ENCODE measurements at regions not wholly inside any gene's neighbourhood (a gene's known extent, or its start where the extent isn't known, plus 50 kb on each side); places are given as distances from the start of the nearest gene placed in this dataset.
A peak's percentile ranks its signal among the peaks of the same experiment; 100 is the strongest.
"Not testable (repeated sequence)": the region's sequence is repeated elsewhere in the genome, so short reads cannot be mapped to it uniquely, and the experiment has no call there.

DNA sequence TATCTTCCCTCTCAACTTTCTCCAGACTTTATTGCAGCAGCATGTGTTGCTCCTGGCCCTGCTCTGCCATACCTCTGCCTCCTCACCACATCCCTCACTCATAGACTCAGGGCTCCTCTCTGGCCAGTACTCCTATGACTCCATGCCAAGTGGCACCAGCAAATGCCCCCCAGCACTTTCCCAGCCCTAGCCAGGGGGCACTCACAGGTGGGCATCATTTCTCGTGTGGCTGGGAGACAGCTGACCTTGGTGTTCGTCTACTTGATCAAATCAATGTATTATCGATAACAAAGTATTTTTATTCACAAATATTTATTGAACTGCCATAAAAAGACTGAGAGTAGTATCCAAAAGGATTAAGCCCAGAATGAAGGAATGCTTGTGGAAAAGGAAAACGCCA, 418.2 kb downstream of the FAM72C start:
- intact Hi-C loops (cut with DNase I), result no loop called here
- DNase-seq (no peak), ATAC-seq (ENCODE audit: poor library complexity) (no peak)

GRCh38 chr1:143504703-143505102, 467.1 kb downstream of the FAM72C start:
- DNase-seq; ATAC-seq (ENCODE audit: poor library complexity); intact Hi-C loops (cut with DNase I): not testable (repeated sequence)

- intact Hi-C loops (cut with DNase I); DNase-seq; ATAC-seq (ENCODE audit: poor library complexity): not testable (repeated sequence)
These were observed 467.7 kb downstream of the FAM72C start for GRCh38 chr1:143504080-143504479.

- DNase-seq; ATAC-seq (ENCODE audit: poor library complexity); intact Hi-C loops (cut with DNase I): not testable (repeated sequence)
These were observed 468.7 kb downstream of the FAM72C start for GRCh38 chr1:143503048-143503447.

DNA sequence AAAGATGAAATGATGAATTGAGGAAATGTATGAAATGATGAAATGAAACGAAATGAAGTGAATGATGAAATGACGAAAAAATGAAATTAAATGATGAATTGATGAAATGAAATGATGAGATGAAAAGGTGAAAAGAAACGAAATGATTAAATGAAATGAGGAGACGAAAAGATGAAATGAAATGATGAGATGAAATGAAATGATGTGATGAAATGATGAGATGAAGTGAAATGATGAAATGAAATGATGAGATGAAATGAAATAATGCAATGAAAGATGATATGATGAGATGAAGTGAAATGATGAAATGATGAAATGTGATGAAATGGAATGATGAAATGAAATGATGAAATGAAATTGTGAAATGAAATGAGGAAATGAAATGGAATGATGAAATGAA, 469.7 kb downstream of the FAM72C start:
- DNase-seq; ATAC-seq (ENCODE audit: poor library complexity); intact Hi-C loops (cut with DNase I): not testable (repeated sequence)

GRCh38 chr1:143498059-143498749, 473.6 kb downstream of the FAM72C start:
- peak; percentile 31 for DNase-seq
- intact Hi-C loops (cut with DNase I); ATAC-seq (ENCODE audit: poor library complexity): not testable (repeated sequence)

GRCh38 chr1:143497374-143497747, 474.4 kb downstream of the FAM72C start:
- intact Hi-C loops (cut with DNase I), result no loop called here
- no peak for ATAC-seq (ENCODE audit: poor library complexity)
- DNase-seq, result no peak

DNA sequence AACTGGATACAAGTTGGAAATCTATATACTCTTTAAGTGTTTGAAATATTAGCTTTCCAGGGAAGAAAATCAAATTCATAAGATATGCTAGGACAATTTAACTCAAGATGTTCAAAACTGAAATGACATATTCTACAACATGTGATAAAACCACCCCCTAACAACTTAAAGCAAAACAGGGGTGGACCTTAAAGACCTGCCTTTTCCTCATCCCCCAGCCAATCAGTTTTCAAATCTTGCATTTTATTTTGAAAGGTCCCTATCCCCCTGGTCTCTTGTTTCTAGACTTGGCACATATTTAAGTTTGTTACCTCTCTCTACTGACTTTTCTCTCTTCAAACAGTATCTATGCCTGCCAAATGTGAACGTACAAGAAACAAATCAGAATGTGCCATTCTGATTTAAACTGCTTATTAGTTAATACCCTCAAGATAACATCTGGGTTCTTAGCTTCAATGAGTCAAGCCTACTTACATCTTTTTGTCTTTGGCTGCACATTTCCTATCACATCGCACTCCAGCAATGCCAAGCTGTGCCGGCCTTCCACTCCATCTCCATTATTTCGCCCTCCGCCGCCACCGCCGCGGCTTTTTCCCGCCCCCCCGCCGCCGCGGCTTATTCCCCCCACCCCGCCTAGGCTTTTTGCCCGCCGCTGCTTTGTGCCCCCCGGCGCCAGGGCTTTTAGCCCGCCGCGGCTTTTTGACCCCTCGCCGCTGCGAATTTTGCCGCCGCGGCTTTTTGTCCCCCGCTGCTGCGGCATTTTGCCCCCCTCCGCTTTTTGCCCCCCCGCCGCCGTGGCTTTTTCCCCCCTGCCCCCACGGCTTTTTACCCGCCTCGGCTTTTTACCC, 475.0 kb downstream of the FAM72C start:
- DNase-seq; ATAC-seq (ENCODE audit: poor library complexity); intact Hi-C loops (cut with DNase I): not testable (repeated sequence)

Data from Right ventricle myocardium superior (tissue), 1 donor.